Adrenal gland (tissue), 5 donors: ENCODE measurements at regions not wholly inside any gene's neighbourhood (a gene's known extent, or its start where the extent isn't known, plus 50 kb on each side); places are given as distances from the start of the nearest gene placed in this dataset.

Experiments
- POLR2A ChIP-seq, 2 donors: fragments of 450-650 bp; IDR thresholded peaks; one replicate each; pipeline ENCODE4 v1.6.1; 2017; ENCODE audit warnings: antibody characterized with exemption in 2 of 2, mild to moderate bottlenecking in 2 of 2, moderate library complexity in 1 of 2
- TF ChIP-seq, protein P1 (sequence below), 6 experiments: fragments of 450-650 bp in 4 of 6; fragments of 200-600 bp in 2 of 6; sonication (generic) in 1 of 6; IDR thresholded peaks; 1 replicate in 5 of 6; 2 replicates in 1 of 6; pipeline versions ENCODE4 v1.5.1 to v1.8.0; 2016 to 2021; ENCODE audit warnings: antibody characterized with exemption in 6 of 6, mild to moderate bottlenecking in 2 of 6, moderate library complexity in 1 of 6
- donor health status: DM: no; HTN: no; CAD: no.

DNA sequence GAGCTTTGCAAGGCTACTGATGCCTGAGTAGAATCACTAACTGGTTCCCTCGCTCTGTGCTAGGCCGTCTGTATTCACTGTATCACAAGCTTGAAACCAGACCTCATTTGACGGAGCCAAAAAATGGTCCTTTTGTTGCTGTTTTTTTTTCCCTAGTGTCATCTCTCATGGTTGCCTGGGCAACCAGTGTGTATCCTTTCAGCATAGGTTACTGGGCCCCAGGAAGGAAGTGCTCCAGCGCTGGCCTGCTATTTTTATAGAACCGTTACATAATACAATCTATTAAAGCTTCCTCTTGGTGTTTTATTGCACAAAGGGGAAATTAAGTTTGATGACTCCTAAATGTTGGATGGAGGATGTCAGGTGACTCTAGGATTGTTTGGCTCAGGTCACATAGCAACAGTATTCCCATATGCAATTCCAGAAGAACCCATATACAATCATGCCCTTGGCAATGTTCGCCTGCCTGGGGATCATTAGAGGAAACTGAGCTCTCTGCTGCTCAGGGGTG is 220.4 kb downstream of the SPRY1 start:
- TF ChIP-seq, protein P1, sequence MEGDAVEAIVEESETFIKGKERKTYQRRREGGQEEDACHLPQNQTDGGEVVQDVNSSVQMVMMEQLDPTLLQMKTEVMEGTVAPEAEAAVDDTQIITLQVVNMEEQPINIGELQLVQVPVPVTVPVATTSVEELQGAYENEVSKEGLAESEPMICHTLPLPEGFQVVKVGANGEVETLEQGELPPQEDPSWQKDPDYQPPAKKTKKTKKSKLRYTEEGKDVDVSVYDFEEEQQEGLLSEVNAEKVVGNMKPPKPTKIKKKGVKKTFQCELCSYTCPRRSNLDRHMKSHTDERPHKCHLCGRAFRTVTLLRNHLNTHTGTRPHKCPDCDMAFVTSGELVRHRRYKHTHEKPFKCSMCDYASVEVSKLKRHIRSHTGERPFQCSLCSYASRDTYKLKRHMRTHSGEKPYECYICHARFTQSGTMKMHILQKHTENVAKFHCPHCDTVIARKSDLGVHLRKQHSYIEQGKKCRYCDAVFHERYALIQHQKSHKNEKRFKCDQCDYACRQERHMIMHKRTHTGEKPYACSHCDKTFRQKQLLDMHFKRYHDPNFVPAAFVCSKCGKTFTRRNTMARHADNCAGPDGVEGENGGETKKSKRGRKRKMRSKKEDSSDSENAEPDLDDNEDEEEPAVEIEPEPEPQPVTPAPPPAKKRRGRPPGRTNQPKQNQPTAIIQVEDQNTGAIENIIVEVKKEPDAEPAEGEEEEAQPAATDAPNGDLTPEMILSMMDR (IDR thresholded peaks at IDR 0.05), result no peak
- TF ChIP-seq POLR2A (IDR thresholded peaks at IDR 0.05), result no peak
